ENCODE measurements at regions not wholly inside any gene's neighbourhood (a gene's known extent, or its start where the extent isn't known, plus 50 kb on each side); places are given as distances from the start of the nearest gene placed in this dataset.

DNA sequence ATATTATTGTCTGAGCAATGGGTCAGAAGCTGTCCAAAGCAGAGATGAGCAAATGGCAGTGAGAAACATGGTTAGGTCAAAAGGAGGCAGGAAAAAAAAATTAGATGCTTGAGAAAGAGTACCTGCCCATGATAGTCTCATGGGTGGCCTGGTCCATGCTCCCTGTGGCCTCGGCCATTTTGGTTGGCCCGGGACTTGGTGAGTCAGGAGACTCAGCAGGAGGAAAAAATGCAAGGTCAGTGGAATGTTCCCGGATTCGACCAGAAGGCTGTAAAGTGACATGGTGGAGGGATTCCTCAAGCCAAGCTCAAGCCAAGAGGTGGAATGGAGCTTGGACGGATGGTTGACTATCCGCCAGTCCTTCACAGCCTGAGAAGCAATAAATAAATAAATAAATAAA is 236.7 kb downstream of the ASMT start:
- Histone ChIP-seq H2BK12ac (ENCODE audit: low read depth, low read length) (no peak overlapping the region), H4K8ac (ENCODE audit: extremely low read depth, insufficient read depth, low read length) (no peak overlapping the region), H2BK20ac (ENCODE audit: low read length) (no peak overlapping the region), H4K5ac (ENCODE audit: insufficient read length, low read depth, low read length) (no peak overlapping the region), H3K27ac (ENCODE audit: low read depth, low read length) (no peak overlapping the region), H3K79me2 (ENCODE audit: control insufficient read depth in 1 of 2, insufficient read depth in 2 of 2, low read length in 2 of 2) (no peaks in the 10 kb centered on the region), H2AFZ (ENCODE audit: low read length) (no peak overlapping the region), H3K56ac (replicated peaks; ENCODE audit: insufficient read length, low read depth, low read length) (no peak overlapping the region), H2AK5ac (ENCODE audit: low read depth, low read length) (no peak overlapping the region), H3K79me1 (ENCODE audit: low read depth, low read length) (no peaks in the 10 kb centered on the region), H3K23me2 (ENCODE audit: low read depth, low read length) (no peaks in the 10 kb centered on the region; the same call in 1 of the 2 replicates), H2BK15ac (ENCODE audit: low read length) (no peak overlapping the region), H3K36me3 (ENCODE audit: control insufficient read depth in 2 of 4, insufficient read depth in 4 of 4, low read length in 3 of 4) (no peaks in the 10 kb centered on the region), H2BK5ac (ENCODE audit: low read depth, low read length) (no peak overlapping the region), H3K18ac (ENCODE audit: extremely low read depth, low read length) (no peak overlapping the region), H3K14ac (ENCODE audit: insufficient read length) (no peak overlapping the region), H3K4me3 (ENCODE audit: extremely low read depth in 1 of 4, insufficient read depth in 2 of 4, low read depth in 3 of 4, low read length in 4 of 4) (no peak overlapping the region), H3K27me3 (replicated peaks in 1 of 4; ENCODE audit: control insufficient read depth in 3 of 4, extremely low read depth in 1 of 4, insufficient read depth in 3 of 4, low read length in 3 of 4) (no peaks in the 10 kb centered on the region), H3K9ac (replicated peaks in 1 of 4; ENCODE audit: extremely low read depth in 1 of 4, low read depth in 3 of 4, low read length in 3 of 4) (no peak overlapping the region), H4K91ac (replicated peaks; ENCODE audit: insufficient read length, low read length) (no peak overlapping the region), H3K23ac (ENCODE audit: insufficient read length) (no peak overlapping the region), H3K9me3 (ENCODE audit: insufficient read depth in 2 of 2, low read depth in 1 of 2, low read length in 1 of 2) (peaks cover 0 to 2% of the 10 kb centered on the region in 2 experiments; a peak in 2 of 4 replicates), H3K4me2 (ENCODE audit: insufficient read depth in 1 of 2, low read depth in 2 of 2, low read length in 2 of 2) (no peak overlapping the region), H2BK120ac (replicated peaks; ENCODE audit: low read depth, low read length) (peak overlapping the region; percentile 21), H3K4me1 (replicated peaks in 1 of 4; ENCODE audit: control insufficient read depth in 3 of 4, insufficient read depth in 4 of 4, low read length in 3 of 4) (no peaks in the 10 kb centered on the region), H4K20me1 (replicated peaks in 1 of 2; ENCODE audit: control insufficient read depth in 1 of 2, insufficient read depth in 2 of 2, low read length in 2 of 2) (no peaks in the 10 kb centered on the region), H3K4ac (replicated peaks; ENCODE audit: insufficient read length, low read depth, low read length) (no peak overlapping the region)
- 86% methylated on average over 6 of the region's 6 CpGs; no CpG with 5 or more reads in 1 of the 2 experiments for WGBS, 2 experiments (ENCODE audit: extremely low coverage in 1 of 2, insufficient coverage in 1 of 2, insufficient read length in 1 of 2, insufficient replicate concordance in 2 of 2, low coverage in 1 of 2, low lambda C conversion rate in 2 of 2, missing lambda C conversion rate in 1 of 2)
- POLR2A ChIA-PET (ENCODE audit: partially characterized antibody), result no interaction called here
- no peak for TF ChIP-seq KDM1A (IDR thresholded peaks at IDR 0.05; ENCODE audit: borderline replicate concordance, low read length)
- 0 out of 2 replicates have a peak, but pooled peaks have one; percentile 56 for TF ChIP-seq YY1 (IDR thresholded peaks at IDR 0.05; ENCODE audit: low read depth, low read length)
- CTCF ChIA-PET (ENCODE audit: partially characterized antibody), result no interaction called here
- DNase-seq (ENCODE audit: low read depth in 1 of 2, low spot score in 2 of 2) (no peak), FAIRE-seq (no peak)

Measured in H1 (cell line).